ENCODE measurements at regions not wholly inside any gene's neighbourhood (a gene's known extent, or its start where the extent isn't known, plus 50 kb on each side); places are given as distances from the start of the nearest gene placed in this dataset.
A peak's percentile ranks its signal among the peaks of the same experiment; 100 is the strongest.
"Not testable (repeated sequence)": the region's sequence is repeated elsewhere in the genome, so short reads cannot be mapped to it uniquely, and the experiment has no call there.

DNA sequence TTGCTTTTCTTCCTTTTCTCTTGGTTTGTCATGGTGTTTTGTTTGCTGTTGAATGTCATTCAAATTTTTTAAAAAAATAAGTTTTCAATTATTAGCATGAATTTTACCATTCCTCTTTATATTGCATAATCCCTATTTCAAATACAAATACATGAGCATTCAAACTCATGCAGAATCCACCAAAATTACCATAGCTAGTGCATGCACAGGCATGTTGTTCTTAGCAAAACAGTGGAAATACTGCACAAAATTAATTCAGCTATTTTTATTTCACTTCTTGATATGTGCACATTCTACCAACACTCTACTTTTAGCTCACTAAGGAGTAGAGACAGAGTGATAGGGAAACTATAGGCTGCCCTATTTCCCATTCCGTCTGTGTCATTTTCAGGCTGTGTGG, 670.1 kb upstream of the LRRN3 start:
- DNase-seq = no peak

DNA sequence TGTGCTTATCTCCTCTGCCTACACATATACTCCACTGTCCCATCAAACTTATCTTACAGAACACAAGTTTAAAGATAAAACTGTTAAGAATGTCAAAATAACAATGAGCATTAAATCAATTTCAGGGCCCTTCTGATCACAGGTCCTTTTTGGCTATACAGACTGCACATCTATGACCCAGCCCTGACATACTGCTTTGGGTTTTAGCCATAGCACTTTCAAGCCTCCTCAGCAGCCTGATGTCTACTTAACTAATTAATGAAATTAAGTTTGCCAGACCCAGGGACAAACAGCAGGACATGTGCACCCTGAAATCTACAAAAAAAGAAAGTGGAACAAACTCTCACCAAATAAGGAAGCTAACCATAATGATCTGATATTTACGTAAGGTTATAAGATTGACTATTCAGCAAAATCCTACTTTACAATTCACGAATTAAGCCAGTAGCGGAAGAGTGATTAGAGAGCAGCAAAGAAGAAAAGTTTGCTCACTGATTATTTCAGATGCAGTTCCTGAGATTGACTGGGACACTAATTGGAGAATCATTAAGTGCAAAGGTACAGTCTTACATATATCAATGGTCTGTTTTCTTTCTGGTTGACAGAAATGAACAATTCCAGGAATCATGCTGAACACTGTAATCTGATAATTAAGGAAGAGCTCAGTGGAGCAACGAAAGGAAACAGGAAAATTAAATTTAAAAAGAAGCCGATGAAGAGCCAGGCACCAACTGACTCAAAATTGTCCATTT, 669.3 kb upstream of the LRRN3 start:
- no peak for DNase-seq

GRCh38 chr7:110432061-110432553, 658.8 kb upstream of the LRRN3 start:
- DNase-seq = no peak

GRCh38 chr7:110438926-110439325, 652.0 kb upstream of the LRRN3 start:
- not testable (repeated sequence) for DNase-seq

- peak; percentile 77 for DNase-seq
Observed at GRCh38 chr7:110442381-110442837, 648.5 kb upstream of the LRRN3 start.

DNA sequence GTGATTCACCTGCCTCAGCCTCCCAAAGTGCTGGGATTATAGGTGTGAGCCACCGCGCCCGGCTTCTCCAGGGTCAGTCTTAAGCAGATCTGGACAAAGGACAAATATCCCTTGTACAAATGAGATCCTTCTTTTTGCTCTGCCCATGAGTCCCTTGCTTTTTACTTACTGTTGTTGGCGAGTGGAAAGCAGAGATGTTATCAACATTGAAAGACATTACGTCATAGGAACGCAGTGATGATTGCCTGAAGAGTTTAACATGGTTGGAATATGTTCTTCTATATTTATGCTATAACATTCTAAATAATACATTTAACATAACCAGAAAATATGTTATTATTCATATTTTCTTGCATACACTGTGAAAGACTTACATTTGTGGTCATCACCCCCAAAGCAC, 644.3 kb upstream of the LRRN3 start:
- no peak for DNase-seq

DNA sequence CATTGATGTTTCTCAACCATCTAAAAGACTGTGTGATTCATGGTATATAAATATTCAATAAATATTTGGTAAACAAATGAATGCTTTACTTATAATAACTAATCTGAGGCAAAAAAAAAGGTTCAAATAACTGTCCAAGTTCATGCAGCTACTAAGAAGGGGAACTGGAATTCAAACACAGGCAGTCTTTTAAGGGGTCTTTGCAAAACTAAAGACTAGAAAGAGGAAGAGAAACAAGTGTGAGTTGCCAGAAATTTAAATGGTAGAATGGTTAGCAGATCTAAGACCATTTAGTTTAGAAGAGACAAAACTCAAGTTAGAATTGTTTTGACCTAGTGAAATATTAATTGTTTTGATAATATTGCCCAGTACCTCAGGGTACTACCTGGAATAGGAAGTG, 642.0 kb upstream of the LRRN3 start:
- DNase-seq = no peak

- no peak for DNase-seq
Observed at GRCh38 chr7:110454713-110455112, 636.2 kb upstream of the LRRN3 start.

- no peak for DNase-seq
Observed at GRCh38 chr7:110461621-110462020, 629.3 kb upstream of the LRRN3 start.

- no peak for DNase-seq
Observed at GRCh38 chr7:110470420-110470819, 620.5 kb upstream of the LRRN3 start.

- not testable (repeated sequence) for DNase-seq
Observed at GRCh38 chr7:110472419-110472818, 618.5 kb upstream of the LRRN3 start.

GRCh38 chr7:110480964-110481363, 610.0 kb upstream of the LRRN3 start:
- DNase-seq = no peak

- DNase-seq = no peak
Observed at GRCh38 chr7:110483553-110483952, 607.4 kb upstream of the LRRN3 start.

DNA sequence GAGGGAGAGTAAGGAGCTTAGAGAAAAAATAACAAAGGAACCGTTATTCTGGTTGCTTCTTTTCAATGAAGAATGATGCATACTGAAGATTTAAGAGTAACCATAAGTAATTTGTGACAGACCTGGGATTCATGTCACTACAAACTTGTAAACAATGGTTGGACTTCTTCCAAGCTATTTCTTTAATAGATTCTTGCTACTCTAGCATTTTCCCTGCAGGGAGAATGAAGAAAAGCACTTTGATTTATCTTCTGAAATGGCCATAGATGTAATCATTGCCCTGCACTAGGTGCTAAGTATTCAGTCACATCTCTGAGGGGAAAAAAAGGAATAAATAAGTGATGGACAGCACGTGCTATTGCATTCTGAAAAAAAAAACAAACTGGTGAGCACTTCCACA, 606.6 kb upstream of the LRRN3 start:
- DNase-seq = no peak

GRCh38 chr7:110486549-110486948, 604.4 kb upstream of the LRRN3 start:
- no peak for DNase-seq

DNA sequence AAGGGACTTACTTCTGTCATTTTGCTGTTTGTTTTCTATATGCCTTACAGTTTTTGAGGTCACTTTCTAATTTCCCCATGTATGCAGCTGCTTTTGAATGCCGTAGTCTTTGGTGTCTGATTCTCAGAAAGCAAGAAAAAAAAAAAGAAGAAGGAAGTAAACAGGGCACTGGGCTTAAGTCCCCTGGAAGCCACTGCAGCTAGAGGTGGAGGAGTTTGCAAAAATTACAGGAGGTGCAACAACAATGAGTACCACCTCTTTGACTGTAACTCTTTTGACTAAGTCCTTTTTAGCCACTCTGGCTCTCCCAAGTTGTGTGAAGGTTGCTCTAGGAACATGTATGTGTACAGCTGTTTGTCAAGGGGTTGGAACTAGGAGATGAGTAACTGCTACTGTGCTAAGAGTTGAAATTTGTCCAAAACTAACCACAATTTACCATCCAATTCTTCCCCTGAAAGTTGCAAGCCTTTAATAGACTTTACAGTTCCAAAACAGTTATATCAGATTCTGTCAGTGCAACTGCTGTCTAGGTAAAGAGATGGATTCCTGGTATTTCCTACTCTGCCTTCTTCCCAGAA, 588.0 kb upstream of the LRRN3 start:
- DNase-seq = no peak

DNA sequence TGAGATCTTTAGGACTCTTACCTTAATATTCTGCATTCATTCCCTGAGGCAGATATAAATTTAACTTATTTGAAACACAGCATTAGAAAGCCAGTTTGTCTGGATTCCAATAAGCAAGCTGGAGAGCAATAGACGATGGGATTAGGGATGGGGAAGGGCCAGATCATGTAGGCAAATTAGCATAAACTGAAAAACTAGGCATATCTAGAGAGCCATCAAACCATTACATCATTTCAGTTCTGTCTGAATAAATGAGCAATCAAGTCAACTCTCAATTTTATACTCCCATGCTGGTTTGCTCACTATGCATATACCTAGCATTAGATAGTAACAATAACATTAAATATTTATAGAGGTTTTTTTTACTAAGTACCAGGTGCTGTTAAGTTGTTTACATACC, 583.6 kb upstream of the LRRN3 start:
- no peak for DNase-seq

- peak; percentile 56 for DNase-seq
Observed at GRCh38 chr7:110507832-110508231, 583.1 kb upstream of the LRRN3 start.

- DNase-seq = not testable (repeated sequence)
Observed at GRCh38 chr7:110514975-110515551, 575.9 kb upstream of the LRRN3 start.

DNA sequence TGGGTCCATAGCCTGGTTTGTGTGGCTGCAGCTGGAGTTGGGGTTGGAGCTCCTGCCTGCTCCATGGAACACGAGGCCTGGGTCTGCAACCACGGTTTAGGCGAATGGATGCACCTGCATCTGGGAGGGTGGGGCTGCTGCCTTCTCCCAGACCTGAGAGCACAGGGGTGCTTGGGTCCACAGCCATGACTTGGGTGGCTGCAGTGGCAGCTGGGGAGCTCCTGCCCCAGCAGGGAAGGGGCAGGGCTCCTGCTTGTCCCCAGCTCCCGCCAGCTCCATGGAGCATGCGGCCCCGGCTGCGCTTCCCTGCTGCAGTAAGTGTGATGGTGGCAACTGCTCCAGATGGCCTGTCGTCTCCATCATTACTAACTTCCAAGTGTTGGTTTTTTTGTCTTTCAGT, 571.1 kb upstream of the LRRN3 start:
- DNase-seq = no peak

DNA sequence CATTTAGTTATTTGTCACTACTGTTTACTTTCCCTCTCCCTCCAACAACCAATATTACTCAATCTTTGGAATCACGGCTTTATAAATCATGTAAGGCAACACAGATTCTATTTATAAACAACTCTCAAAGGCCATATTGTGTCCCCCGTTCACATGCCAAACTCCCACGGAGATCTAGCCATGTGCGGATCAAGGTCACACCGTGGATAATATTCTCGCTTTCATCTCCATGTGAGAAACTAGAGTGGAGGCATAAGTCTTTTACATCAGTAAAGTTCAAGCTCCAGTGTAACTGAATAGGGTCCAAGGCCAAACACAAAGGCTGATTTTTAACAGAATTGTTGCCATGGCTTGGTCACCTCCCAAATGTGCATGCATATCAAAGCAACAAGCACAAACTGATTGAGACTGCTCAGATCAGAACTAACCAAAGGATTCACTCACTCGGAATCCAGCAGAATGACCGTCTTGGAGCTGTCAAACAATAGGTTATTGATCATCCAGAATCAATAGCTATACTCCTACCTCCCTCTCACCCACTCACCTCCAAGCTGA, 569.5 kb upstream of the LRRN3 start:
- no peak for DNase-seq

DNA sequence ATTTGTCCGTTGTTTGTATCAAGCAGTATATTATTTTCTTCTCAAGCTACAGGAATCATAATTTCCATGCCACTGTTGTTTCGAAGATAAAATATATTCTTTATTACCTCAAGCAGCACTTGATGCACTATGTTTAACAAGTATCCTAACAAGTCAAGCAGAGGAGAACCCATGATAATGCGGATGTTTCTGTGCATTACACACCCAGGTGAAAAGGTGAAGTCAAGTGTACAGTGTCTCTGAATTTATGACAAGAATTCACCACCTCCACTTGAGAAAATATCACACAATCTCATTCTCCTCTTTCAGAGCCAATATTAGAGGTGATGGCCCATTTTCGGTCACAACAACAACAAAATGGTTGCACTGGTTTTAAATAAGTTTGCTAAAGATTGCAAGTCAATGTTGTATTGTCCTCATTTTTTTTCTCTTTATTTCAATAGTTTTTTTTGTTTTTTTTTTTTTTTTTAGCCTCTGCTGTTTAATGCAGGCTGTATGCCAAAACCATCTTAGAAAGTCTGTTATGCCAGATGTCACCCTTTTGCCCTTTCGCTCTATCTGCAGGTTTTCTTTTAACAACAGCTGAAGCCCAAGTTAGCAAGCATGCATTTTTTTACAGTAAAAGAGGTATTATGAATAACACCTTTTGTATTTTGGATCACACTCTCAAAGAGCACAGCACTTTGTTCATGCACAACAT, 568.7 kb upstream of the LRRN3 start:
- DNase-seq = peak; percentile 32

DNA sequence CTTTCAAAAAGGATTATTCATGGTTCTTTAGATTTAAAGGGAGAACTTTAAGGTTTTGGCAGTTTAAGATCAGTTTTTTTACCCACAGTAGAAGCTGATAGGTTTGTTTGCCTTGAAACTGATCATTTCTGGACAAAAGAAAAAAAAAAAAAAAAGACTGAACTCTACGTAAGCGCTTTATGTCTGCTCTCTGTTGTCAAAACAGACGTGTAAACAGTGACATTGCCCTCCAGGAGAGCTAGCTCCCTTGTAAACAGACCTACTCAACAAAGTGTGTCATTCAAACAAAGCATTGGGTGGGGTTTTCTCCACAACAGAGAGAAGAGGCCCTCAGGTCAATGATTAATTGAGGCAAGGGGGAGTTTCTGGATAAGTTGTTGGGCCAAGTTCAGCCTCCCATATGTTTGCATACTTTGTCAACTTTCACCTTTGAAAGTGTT, 568.1 kb upstream of the LRRN3 start:
- peak; percentile 49 for DNase-seq

Measured in SHP77 treated with DMSO at 0.1 percent for 48 hours (cell line).